Globus pallidus (tissue), 1 donor: ENCODE measurements at regions not wholly inside any gene's neighbourhood (a gene's known extent, or its start where the extent isn't known, plus 50 kb on each side); places are given as distances from the start of the nearest gene placed in this dataset.

Experiments
- DNase-seq: peaks from one replicate; pipeline ENCODE4 v3.0.0-alpha.2; 2015; ENCODE audit warnings: low spot score

DNA sequence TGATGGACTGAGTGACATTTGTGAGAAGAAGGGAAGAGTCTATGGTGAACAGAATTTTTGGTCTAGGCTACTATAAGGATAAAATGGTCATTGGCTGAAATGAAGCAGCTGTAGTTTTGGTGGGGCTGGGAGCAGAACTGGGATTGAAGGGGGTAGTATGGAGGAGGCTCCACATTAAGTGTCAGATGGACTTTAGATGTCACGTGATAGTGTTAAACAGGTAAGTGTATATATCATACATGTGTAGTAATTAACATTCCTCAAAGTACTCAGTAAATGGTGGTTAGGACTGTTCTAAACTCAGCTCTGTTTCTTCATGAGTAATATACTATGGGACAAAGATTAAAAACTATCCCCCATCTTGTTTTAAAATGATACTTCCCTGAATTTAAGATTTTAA, 947.9 kb downstream of the PDHA2 start:
- DNase-seq, result no peak

- no peak for DNase-seq
Measured at GRCh38 chr4:96809563-96809962, 969.7 kb downstream of the PDHA2 start.

- no peak for DNase-seq
Measured at GRCh38 chr4:96827086-96827485, 987.2 kb downstream of the PDHA2 start.

- DNase-seq, result no peak
Measured at GRCh38 chr4:96833831-96834230, 993.9 kb downstream of the PDHA2 start.

DNA sequence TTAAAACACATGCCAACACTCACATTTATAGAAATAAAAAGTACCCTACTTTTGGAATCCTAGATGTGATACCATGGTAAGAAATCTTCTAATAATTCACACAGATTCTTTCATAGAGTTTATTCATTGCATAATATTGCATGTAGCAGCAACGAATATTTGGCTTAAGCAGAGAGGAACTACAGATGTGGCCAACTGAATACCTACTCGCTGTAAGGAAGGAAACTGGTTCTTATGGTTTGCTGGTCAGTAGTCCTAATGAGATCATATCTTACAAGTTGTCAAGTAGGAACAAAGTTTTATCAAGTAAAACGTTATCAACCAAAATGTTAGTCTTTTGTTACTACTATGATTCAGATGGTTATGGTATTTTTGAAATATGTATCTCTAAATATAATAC, 996.1 kb downstream of the PDHA2 start:
- DNase-seq, result no peak

DNA sequence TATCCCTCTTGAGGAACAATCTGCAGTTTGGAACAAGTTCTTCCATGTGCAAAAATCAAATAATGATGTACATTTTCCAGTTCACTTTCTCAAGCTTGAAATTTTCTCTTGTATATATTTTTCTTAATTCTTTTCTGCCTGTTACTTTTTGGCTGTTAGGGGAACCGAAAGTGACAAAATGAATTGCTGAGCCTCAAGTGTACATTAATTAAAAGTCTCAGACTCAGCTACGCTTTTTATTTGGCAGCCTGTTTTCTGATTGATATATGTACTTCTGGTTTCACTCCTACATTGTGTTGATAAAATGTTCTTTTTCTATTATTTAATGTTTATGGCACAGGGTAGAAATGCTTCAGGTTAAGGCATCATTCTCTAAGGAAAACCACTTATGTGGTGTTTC, 999.5 kb downstream of the PDHA2 start:
- DNase-seq, result no peak

GRCh38 chr4:96841801-96842200, 1001.9 kb downstream of the PDHA2 start:
- DNase-seq, result no peak

- no peak for DNase-seq
Measured at GRCh38 chr4:96844858-96845490, 1005.1 kb downstream of the PDHA2 start.

GRCh38 chr4:96845819-96846218, 1005.9 kb downstream of the PDHA2 start:
- no peak for DNase-seq

DNA sequence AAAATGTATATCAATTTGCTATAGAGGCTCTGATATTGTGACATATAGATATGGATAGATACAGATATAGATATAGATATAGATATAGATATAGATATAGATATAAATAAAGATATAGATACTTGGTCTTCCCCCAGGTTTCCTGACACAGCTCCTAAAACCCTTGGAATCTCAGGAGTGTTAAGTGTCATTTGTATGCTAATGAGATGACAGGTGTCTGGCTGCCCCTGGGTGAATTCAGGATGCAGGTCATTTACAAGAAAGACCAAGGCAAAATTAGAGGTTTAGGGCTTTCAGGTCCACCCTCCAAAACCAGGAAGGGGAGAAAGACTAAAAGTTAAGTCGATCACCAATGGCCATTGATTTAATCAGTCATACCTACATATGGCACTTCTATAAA, 1034.8 kb downstream of the PDHA2 start:
- DNase-seq, result no peak

- DNase-seq, result no peak
Measured at GRCh38 chr4:96879527-96879926, 1039.6 kb downstream of the PDHA2 start.

DNA sequence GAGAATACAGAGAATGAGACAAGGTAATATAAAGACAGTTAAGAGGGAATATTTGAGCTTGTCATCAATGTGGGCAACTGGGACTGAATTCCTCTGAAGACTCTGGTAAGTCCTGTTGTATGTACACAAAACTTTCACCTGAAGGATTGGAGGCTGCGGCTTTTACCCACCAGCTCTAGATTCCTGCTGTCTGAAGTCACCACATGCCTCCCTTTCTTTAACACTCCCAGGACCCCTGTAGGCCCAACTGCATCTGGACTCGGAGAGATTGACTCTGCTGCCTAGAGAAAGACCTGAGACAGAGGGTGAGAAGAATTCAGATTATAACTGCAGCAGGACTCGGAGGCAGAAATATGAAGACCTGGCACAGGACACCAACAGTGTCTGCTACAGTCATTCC, 1048.0 kb downstream of the PDHA2 start:
- no peak for DNase-seq

DNA sequence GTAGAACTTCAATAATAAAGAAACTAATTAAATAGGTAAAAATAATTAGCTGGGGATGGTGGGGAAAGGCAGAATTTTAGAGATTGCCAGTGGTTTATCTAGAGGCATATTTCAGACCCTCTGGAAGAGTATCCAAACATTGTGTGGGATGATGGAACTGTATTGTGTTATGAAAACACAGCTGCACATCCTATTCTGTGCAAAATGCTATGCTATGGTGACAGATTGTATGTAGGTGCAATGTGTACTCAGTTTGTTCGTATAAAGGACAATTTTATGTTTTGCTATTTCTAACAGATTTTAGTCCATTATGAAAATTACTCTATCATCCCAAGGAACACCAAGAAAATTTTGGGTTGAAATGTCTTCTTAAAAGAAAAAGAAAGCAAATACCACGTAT, 1054.7 kb downstream of the PDHA2 start:
- DNase-seq, result no peak

GRCh38 chr4:96895826-96896225, 1055.9 kb downstream of the PDHA2 start:
- DNase-seq, result no peak

DNA sequence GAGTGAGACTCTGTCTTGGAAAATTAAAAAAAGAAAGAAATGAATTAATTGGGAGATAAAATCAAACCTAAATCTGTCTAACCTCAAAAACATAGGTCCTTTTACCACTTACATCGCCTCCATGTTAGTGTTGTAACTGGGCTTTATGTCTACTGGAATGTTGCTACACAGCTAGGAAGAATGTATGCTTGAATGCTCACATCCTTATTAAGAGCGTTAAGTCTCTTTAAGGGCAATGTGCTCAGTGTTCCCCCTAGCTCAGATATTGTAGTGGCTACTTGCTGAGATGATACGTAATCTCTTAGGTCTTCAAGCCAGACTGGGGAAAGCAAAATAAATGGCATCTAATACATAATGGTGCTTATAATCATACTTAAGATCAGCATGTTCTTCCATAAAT, 1072.8 kb downstream of the PDHA2 start:
- DNase-seq, result no peak

DNA sequence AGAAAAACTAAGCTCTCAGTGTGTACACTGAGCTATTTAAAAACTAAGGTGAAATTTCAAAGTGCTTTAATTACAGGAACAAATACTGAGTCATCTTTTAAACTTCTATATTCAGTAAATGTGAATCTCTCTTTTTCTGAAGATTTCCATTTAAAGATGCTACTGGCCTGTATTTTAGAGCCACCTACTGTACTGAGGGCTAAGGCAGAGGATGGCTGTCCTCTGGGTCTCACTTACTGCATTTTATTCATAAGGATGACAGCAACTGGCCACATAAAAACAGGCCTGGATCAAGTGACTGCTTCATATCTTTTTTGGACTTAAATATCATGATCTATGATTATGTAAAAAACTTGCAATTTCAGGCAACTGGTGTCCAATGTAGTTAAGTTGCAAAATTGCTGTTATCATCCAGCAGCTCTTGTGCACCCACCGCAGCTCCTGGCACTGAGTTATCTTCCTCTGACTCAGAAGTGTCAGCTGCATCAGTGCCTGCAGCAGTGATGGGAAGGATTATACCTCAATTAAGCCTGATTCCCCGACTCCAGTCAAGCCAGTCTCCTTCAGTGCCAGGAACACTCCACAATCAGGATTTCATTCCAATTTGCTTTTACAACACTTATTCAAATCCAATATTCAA, 1073.7 kb downstream of the PDHA2 start:
- DNase-seq, result no peak

GRCh38 chr4:96916711-96917110, 1076.8 kb downstream of the PDHA2 start:
- DNase-seq, result no peak

GRCh38 chr4:96936886-96937285, 1097.0 kb downstream of the PDHA2 start:
- no peak for DNase-seq

- DNase-seq, result no peak
Measured at GRCh38 chr4:96946552-96946951, 1106.7 kb downstream of the PDHA2 start.

GRCh38 chr4:96952610-96953009, 1112.7 kb downstream of the PDHA2 start:
- no peak for DNase-seq

- DNase-seq, result no peak
Measured at GRCh38 chr4:96955226-96955625, 1115.3 kb downstream of the PDHA2 start.

DNA sequence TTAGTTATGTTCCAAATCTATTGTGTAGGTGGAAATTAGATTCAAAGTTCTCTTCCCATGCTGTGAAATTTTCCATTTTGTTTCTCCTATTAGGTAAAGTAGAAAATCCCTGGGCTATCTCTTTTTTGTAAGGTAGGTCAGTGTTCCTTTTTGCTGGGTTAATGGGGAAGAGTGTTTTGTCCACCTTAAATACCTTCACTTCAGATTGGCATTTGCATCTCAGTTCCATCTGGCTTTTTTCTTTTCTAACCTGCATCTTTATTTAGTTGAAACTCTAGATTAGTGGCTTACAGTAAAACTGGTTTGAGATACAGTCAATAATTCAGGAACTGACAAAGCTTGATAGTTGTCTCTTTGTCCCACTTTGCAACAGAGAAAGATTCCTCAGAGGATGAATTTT, 1115.8 kb downstream of the PDHA2 start:
- no peak for DNase-seq

- no peak for DNase-seq
Measured at GRCh38 chr4:96969455-96969854, 1129.6 kb downstream of the PDHA2 start.

DNA sequence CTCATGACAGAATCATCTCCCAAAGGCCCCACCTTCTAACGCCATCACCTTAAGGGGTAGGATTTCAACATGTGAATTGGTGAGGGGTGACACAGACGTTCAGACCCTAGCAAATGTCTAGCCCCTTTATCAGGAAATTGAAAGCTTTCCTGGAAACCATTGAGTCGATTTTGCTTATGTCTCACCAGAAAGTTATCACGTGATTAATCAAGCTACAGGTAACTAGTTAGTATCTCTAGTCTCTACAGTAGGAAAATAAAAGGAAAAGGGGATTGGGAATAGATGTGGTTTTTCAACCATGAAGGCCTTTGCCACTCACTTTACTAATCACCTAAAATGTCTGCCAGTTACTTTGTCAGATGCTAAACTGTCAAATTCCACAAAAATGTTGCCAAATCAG, 1133.0 kb downstream of the PDHA2 start:
- no peak for DNase-seq
